ENCODE measurements at regions not wholly inside any gene's neighbourhood (a gene's known extent, or its start where the extent isn't known, plus 50 kb on each side); places are given as distances from the start of the nearest gene placed in this dataset.

DNA sequence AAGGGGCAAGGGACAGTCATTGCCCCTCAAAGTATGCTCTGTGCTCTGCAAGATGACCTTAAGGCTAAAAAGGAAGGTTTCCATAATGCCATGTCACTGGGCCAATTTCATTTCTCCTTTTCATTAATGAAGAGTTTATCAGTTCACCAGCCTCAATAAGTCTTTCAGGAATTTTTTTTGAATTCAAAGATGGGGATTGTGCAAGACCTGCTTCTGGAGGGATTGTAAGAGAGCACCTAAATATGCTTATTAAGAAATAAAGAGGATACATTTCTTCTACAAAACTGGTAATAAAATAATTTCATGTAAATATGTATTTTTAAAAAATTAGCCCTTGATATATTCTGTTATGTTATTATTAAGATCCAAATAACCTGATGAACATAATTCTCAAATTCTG is 86.8 kb upstream of the RGS4 start:
- H3K14ac ChIP-seq (ENCODE audit: insufficient read depth, low read length) = no peak overlapping the region
- Mint-ChIP-seq H3K4me3 (no peak overlapping the region), H3K27ac (no peak overlapping the region), H3K27me3 (ENCODE audit: low read depth) (no peaks in the 10 kb centered on the region), H3K36me3 (ENCODE audit: insufficient read depth in 1 of 3, low read depth in 3 of 3) (no peaks in the 10 kb centered on the region), H3K9me3 (peaks cover 0 to 3% of the 10 kb centered on the region in 2 experiments; a peak in 1 of 5 replicates), H3K4me1 (peaks cover 10 to 18% of the 10 kb centered on the region in 2 experiments; a peak in 3 of 4 replicates)
- H4K91ac ChIP-seq (ENCODE audit: insufficient read length, low read depth, low read length) = no peak overlapping the region
- no peaks in the 10 kb centered on the region for H3K79me2 ChIP-seq (ENCODE audit: insufficient read depth, low read length)
- H2BK20ac ChIP-seq (ENCODE audit: low read depth, low read length, poor library complexity, severe bottlenecking) = no peak overlapping the region
- no peak overlapping the region for H3K27ac ChIP-seq (ENCODE audit: insufficient read length, low read depth, low read length)
- no peak overlapping the region for H3K9ac ChIP-seq (ENCODE audit: extremely low read depth, insufficient read length, low read length)
- no peak overlapping the region for H3K56ac ChIP-seq (ENCODE audit: insufficient read length, low read depth, low read length)
- H3T11ph ChIP-seq (ENCODE audit: low read length) = no peak overlapping the region
- no peak overlapping the region for H2AK5ac ChIP-seq (ENCODE audit: insufficient read length, low read length)
- TF ChIP-seq, protein P1, sequence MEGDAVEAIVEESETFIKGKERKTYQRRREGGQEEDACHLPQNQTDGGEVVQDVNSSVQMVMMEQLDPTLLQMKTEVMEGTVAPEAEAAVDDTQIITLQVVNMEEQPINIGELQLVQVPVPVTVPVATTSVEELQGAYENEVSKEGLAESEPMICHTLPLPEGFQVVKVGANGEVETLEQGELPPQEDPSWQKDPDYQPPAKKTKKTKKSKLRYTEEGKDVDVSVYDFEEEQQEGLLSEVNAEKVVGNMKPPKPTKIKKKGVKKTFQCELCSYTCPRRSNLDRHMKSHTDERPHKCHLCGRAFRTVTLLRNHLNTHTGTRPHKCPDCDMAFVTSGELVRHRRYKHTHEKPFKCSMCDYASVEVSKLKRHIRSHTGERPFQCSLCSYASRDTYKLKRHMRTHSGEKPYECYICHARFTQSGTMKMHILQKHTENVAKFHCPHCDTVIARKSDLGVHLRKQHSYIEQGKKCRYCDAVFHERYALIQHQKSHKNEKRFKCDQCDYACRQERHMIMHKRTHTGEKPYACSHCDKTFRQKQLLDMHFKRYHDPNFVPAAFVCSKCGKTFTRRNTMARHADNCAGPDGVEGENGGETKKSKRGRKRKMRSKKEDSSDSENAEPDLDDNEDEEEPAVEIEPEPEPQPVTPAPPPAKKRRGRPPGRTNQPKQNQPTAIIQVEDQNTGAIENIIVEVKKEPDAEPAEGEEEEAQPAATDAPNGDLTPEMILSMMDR (conservative IDR thresholded peaks at IDR 0.05) = no peak
- H2BK12ac ChIP-seq (ENCODE audit: insufficient read length, low read depth, low read length) = no peak overlapping the region
- H3K4me2 ChIP-seq (ENCODE audit: insufficient read depth, insufficient read length, low read length) = no peak overlapping the region
- H3K18ac ChIP-seq (ENCODE audit: insufficient read length, low read depth, low read length) = no peak overlapping the region
- no peaks in the 10 kb centered on the region for H3K79me1 ChIP-seq (ENCODE audit: insufficient read depth, low read depth, low read length, poor library complexity, severe bottlenecking)
- no peak overlapping the region for H4K5ac ChIP-seq (ENCODE audit: insufficient read length, low read depth, low read length)
- H3K23me2 ChIP-seq (ENCODE audit: insufficient read length, low read depth, low read length, poor library complexity, severe bottlenecking) = no peaks in the 10 kb centered on the region
- no peaks in the 10 kb centered on the region for H3K9me3 ChIP-seq (ENCODE audit: control insufficient read depth, low read depth, low read length)
- H3K4me1 ChIP-seq (ENCODE audit: insufficient read depth, low read length) = peaks cover 2% of the 10 kb centered on the region; the same call in 1 of the 2 replicates
- no peak overlapping the region for H2BK15ac ChIP-seq (ENCODE audit: low read depth, low read length)
- no peak for DNase-seq
- H2BK5ac ChIP-seq (ENCODE audit: insufficient read length, low read length) = no peak overlapping the region
- no peak overlapping the region for H3K23ac ChIP-seq (ENCODE audit: insufficient read length, low read depth, low read length)
- no peak overlapping the region for H2BK120ac ChIP-seq (ENCODE audit: low read depth, low read length, poor library complexity, severe bottlenecking)
- no peak overlapping the region for H3K4ac ChIP-seq (ENCODE audit: low read depth, low read length)
- H2AFZ ChIP-seq (ENCODE audit: low read length) = no peak overlapping the region
- H4K8ac ChIP-seq (replicated peaks; ENCODE audit: insufficient read length, low read depth, low read length) = no peak overlapping the region
- H4K20me1 ChIP-seq (ENCODE audit: control insufficient read depth, insufficient read depth, insufficient read length) = no peaks in the 10 kb centered on the region
- H3K27me3 ChIP-seq (ENCODE audit: insufficient read depth, low read length) = no peaks in the 10 kb centered on the region

All from H9 (cell line).